ENCODE measurements at regions not wholly inside any gene's neighbourhood (a gene's known extent, or its start where the extent isn't known, plus 50 kb on each side); places are given as distances from the start of the nearest gene placed in this dataset.
A peak's percentile ranks its signal among the peaks of the same experiment; 100 is the strongest.

GRCh38 chr12:3962631-3963483 is 89.7 kb upstream of the PARP11 start:
- H3K4me3 ChIP-seq (ENCODE audit: low read length) = no peak overlapping the region
- peak; percentile 79 for DNase-seq (ENCODE audit: low read depth, low spot score)

GRCh38 chr12:3961591-3961990 is 88.4 kb upstream of the PARP11 start:
- no peak overlapping the region for H3K4me3 ChIP-seq (ENCODE audit: low read length)
- DNase-seq (ENCODE audit: low read depth, low spot score) = no peak

GRCh38 chr12:3959799-3960560 is 86.8 kb upstream of the PARP11 start:
- no peak for DNase-seq (ENCODE audit: low read depth, low spot score)

GRCh38 chr12:3958534-3958933 is 85.3 kb upstream of the PARP11 start:
- DNase-seq (ENCODE audit: low read depth, low spot score) = no peak
- H3K4me3 ChIP-seq (ENCODE audit: low read length) = no peak overlapping the region

More at GRCh38 chr12:3959799-3960560, 86.8 kb upstream of the PARP11 start:
- H3K4me3 ChIP-seq (ENCODE audit: low read length) = no peak overlapping the region

GRCh38 chr12:3951380-3952135 is 78.4 kb upstream of the PARP11 start:
- no peak for DNase-seq (ENCODE audit: low read depth, low spot score)
- no peak overlapping the region for H3K4me3 ChIP-seq (ENCODE audit: low read length)

- H3K4me3 ChIP-seq (ENCODE audit: low read length) = no peak overlapping the region
- peak; percentile 68 for DNase-seq (ENCODE audit: low read depth, low spot score)
Observed at GRCh38 chr12:3950714-3951320, 77.6 kb upstream of the PARP11 start.

GRCh38 chr12:3947781-3948180 is 74.6 kb upstream of the PARP11 start:
- no peak overlapping the region for H3K4me3 ChIP-seq (ENCODE audit: low read length)
- DNase-seq (ENCODE audit: low read depth, low spot score) = peak; percentile 68

- no peak for DNase-seq (ENCODE audit: low read depth, low spot score)
- H3K4me3 ChIP-seq (ENCODE audit: low read length) = no peak overlapping the region
Observed at GRCh38 chr12:3945671-3946070, 72.5 kb upstream of the PARP11 start.

- no peak for DNase-seq (ENCODE audit: low read depth, low spot score)
- no peak overlapping the region for H3K4me3 ChIP-seq (ENCODE audit: low read length)
Observed at GRCh38 chr12:3944620-3945019, 71.4 kb upstream of the PARP11 start.

GRCh38 chr12:3938042-3938544 is 64.9 kb upstream of the PARP11 start:
- no peak overlapping the region for H3K4me3 ChIP-seq (ENCODE audit: low read length)
- no peak for DNase-seq (ENCODE audit: low read depth, low spot score)

- DNase-seq (ENCODE audit: low read depth, low spot score) = peak; percentile 39
- peak overlapping the region; percentile 18 for H3K4me3 ChIP-seq (ENCODE audit: low read length)
Observed at GRCh38 chr12:3935078-3935477, 61.9 kb upstream of the PARP11 start.

GRCh38 chr12:3933819-3934192 is 60.6 kb upstream of the PARP11 start:
- DNase-seq (ENCODE audit: low read depth, low spot score) = no peak

GRCh38 chr12:3933074-3933818 is 60.0 kb upstream of the PARP11 start:
- H3K4me3 ChIP-seq (ENCODE audit: low read length) = peak overlapping the region; percentile 21
- peak; percentile 67 for DNase-seq (ENCODE audit: low read depth, low spot score)

More at GRCh38 chr12:3933819-3934192, 60.6 kb upstream of the PARP11 start:
- H3K4me3 ChIP-seq (ENCODE audit: low read length) = peak overlapping the region; percentile 21

GRCh38 chr12:3931776-3932175 is 58.6 kb upstream of the PARP11 start:
- no peak overlapping the region for H3K4me3 ChIP-seq (ENCODE audit: low read length)
- DNase-seq (ENCODE audit: low read depth, low spot score) = no peak

- no peak overlapping the region for H3K4me3 ChIP-seq (ENCODE audit: low read length)
- DNase-seq (ENCODE audit: low read depth, low spot score) = peak; percentile 66
Observed at GRCh38 chr12:3931206-3931605, 58.0 kb upstream of the PARP11 start.

- no peak for DNase-seq (ENCODE audit: low read depth, low spot score)
- H3K4me3 ChIP-seq (ENCODE audit: low read length) = no peak overlapping the region
Observed at GRCh38 chr12:3929875-3930615, 56.8 kb upstream of the PARP11 start.

- no peak for DNase-seq (ENCODE audit: low read depth, low spot score)
- H3K4me3 ChIP-seq (ENCODE audit: low read length) = no peak overlapping the region
Observed at GRCh38 chr12:3928538-3929184, 55.5 kb upstream of the PARP11 start.

Data from Jurkat, Clone E6-1 (cell line).